Rectal smooth muscle tissue (tissue), 1 donor: ENCODE measurements at regions not wholly inside any gene's neighbourhood (a gene's known extent, or its start where the extent isn't known, plus 50 kb on each side); places are given as distances from the start of the nearest gene placed in this dataset.
A peak's percentile ranks its signal among the peaks of the same experiment; 100 is the strongest.

Source experiments
- H3K27ac ChIP-seq: one replicate; pipeline ENCODE4 v1.7.0; 2013; ENCODE audit warnings: low read depth, low read length, inconsistent platforms
- H3K27me3 ChIP-seq: one replicate; pipeline ENCODE4 v1.7.0; 2013; ENCODE audit warnings: low read length; ENCODE audit not compliant: control insufficient read depth, insufficient read depth
- H3K36me3 ChIP-seq: one replicate; pipeline ENCODE4 v1.7.0; 2013; ENCODE audit warnings: low read length; ENCODE audit not compliant: control insufficient read depth, insufficient read depth
- H3K4me1 ChIP-seq: one replicate; pipeline ENCODE4 v1.7.0; 2013; ENCODE audit warnings: low read length; ENCODE audit not compliant: control insufficient read depth, insufficient read depth
- H3K4me3 ChIP-seq: one replicate; pipeline ENCODE4 v1.7.0; 2013; ENCODE audit warnings: low read length
- H3K9ac ChIP-seq: one replicate; pipeline ENCODE4 v1.7.0; 2013; ENCODE audit warnings: low read length

DNA sequence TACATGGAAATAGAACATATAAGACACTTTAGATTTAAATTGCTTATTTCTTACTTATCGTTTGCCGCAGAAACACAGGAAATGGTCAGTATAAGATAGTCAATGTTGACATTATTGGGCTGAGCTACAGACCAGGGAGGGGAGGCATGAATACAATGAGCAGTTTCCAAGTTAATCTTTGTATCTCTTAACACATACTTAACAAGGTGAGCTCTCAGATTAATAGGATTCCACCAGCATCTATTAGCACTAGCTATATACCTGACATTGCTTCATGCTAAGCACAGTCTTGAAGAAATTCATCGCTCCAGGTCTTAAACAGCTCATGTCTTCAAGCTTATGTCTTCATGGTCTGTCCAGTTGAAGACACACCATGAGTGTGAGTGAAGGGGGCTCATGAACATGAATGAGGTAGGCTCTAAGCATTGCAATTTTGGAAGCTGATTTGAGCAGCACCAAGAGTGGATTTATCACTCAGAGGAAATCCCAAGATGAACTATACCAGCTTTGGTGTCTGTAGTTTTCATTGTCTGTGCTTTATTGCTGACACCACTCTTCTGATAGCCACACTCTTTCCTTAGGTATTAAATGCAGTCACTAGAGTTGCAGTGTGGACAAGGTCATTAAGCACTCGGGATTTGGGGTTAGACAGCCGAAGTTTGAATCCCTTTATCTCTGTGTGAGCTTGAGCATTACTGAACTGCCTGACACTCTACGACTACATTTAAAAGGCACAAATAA, 359.3 kb upstream of the EPHA4 start:
- no peak overlapping the region for H3K4me3 ChIP-seq
- H3K27ac ChIP-seq, result no peak overlapping the region
- no peaks in the 10 kb centered on the region for H3K4me1 ChIP-seq
- H3K9ac ChIP-seq, result no peak overlapping the region
- H3K27me3 ChIP-seq, result no peaks in the 10 kb centered on the region
- H3K36me3 ChIP-seq, result no peaks in the 10 kb centered on the region

DNA sequence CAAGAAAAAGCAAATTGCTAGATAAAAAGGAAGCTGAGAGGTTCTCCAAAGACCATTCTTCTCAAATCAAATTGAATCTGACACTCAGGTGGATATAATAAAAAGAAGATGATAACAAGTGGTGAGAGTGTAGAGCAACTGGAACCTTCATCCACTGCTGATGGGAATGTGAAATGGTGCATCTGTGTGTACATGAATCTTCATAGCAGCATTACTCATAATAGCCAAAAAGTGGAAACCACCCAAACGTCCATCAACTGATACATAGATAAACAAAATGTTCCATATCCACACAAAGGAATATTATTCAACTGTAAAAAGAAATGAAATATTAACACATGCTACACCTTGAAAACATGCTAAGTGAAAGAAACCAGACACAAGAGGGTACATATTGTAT, 357.2 kb upstream of the EPHA4 start:
- H3K27ac ChIP-seq, result no peak overlapping the region
- H3K27me3 ChIP-seq, result no peaks in the 10 kb centered on the region
- no peak overlapping the region for H3K4me3 ChIP-seq
- no peak overlapping the region for H3K9ac ChIP-seq
- H3K4me1 ChIP-seq, result no peaks in the 10 kb centered on the region
- H3K36me3 ChIP-seq, result no peaks in the 10 kb centered on the region

DNA sequence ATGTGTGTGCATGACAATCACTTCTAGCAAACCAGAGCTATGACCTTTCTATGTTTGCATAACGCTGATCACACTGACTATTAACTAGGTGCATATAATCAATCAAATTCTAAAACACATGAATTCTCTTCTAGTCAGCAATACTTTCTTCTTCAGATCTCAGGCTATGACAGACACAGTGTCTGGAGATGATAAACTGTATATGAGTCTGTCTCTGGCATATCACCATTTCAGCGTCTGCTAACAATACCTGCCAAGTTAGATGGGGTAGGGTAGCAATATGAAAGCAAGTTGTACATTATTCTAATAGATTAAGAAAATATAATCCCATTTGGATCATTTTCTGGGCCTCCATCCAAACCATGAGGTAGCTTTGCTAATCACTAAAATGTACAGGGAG, 354.2 kb upstream of the EPHA4 start:
- Histone ChIP-seq H3K27ac (no peak overlapping the region), H3K4me1 (no peaks in the 10 kb centered on the region), H3K4me3 (no peak overlapping the region), H3K27me3 (no peaks in the 10 kb centered on the region), H3K36me3 (no peaks in the 10 kb centered on the region), H3K9ac (no peak overlapping the region)

DNA sequence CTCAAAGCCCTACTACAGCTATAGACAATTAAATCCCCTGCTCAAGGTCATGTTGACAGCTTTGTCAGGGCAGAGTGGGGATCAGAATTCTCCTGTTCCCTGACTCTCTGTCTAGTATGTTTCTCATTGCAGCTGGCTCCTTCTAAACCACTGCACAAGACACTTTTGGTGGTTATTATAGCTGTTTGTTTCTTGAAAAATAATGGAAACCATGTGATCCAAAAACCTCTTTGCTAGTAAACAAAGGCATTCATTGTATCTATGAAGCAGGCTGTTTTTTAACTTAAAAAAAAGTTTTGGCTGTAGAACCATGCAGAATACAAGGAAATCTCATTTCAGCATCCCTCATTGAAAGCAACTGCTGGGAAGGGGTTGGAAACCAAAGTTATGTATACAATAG, 352.5 kb upstream of the EPHA4 start:
- Histone ChIP-seq H3K9ac (no peak overlapping the region), H3K27ac (no peak overlapping the region), H3K4me3 (no peak overlapping the region), H3K36me3 (no peaks in the 10 kb centered on the region), H3K4me1 (no peaks in the 10 kb centered on the region), H3K27me3 (no peaks in the 10 kb centered on the region)

DNA sequence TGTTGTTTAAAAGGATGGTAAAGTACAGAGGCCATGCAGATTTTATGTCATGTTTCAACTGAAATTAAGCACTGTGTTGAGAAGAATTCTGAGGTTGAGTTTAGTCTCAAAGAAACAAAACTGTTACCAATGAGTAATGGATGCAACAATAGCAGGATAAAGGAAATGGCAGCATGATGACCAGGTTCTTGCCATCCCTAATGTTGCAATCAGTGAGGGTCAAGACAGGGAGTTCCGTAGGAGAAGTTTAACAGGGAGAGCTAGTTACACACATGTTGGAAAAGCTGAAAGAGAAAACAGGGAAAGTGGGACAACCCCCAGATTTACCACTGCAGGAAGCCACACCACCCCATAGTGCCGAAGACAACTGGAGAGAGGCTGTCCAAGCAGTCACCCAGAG, 343.8 kb upstream of the EPHA4 start:
- Histone ChIP-seq H3K9ac (no peak overlapping the region), H3K27me3 (no peaks in the 10 kb centered on the region), H3K27ac (no peak overlapping the region), H3K4me1 (peaks cover 9% of the 10 kb centered on the region), H3K36me3 (no peaks in the 10 kb centered on the region), H3K4me3 (no peak overlapping the region)

DNA sequence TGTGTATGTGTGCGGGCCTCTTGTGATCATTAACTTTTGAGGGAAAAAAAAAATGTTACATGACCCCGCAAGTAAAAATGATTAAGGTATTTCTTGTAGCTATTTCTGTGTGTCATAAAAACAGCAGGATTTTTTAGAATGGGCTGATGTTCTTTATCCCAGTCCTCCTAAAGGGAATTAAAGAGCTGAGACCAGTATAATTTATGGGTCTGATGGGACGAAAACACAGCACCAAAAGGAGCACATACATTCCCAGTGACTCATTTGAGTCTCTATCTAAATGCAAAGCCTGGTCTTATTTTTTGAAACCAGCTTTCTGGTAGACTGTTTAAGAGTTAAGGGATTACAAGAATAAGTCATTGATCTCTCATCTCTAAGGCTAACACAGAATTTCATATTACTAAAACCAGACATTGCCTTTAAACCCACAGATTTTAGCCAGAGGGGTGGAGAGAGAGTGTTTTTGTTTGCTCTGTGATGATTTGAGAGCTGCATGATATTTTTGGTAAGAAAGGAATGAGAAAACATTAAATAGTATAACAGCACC, 342.3 kb upstream of the EPHA4 start:
- H3K36me3 ChIP-seq, result no peaks in the 10 kb centered on the region
- H3K4me1 ChIP-seq, result peaks cover 9% of the 10 kb centered on the region
- H3K9ac ChIP-seq, result no peak overlapping the region
- H3K27me3 ChIP-seq, result no peaks in the 10 kb centered on the region
- H3K27ac ChIP-seq, result no peak overlapping the region
- H3K4me3 ChIP-seq, result no peak overlapping the region

DNA sequence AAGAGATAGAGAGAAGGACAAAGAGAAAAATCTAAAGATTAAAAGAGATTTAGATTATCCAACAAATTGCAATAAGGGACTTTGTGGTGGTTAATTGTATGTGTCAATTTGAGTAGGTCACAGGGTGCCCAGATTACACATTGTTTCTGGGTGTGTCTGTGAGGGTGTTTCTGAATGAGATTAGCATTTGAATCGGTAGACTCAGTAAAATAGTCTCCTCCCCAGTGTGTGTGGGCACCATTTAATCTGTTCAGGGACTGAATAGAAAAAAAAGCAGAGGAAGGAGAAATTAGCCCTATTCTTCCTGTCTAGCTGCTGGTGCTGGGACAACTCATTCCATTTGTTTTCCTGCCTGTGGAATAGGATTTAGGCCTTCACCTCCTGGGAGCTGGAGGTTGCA, 339.8 kb upstream of the EPHA4 start:
- Histone ChIP-seq H3K36me3 (no peaks in the 10 kb centered on the region), H3K27ac (no peak overlapping the region), H3K4me3 (no peak overlapping the region), H3K9ac (no peak overlapping the region), H3K4me1 (peaks cover 9% of the 10 kb centered on the region), H3K27me3 (no peaks in the 10 kb centered on the region)

DNA sequence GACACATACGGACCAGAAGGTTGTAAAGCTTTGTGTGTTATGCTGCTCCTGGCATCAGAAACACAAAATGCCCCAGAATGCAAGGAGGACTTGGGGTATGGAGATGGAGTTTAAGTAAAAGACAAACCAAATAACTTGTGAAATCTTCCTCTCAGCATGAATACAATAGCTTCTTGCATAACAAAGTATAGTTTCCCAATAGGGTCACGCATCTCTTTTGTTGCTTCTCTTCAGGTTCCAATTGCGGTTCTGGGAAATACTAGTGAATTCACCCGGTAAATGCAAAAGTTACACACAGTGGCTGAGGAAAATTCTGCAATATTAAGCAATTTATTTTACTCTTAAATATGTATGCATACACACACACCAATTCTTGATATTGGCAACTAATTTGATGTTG, 339.2 kb upstream of the EPHA4 start:
- no peaks in the 10 kb centered on the region for H3K36me3 ChIP-seq
- H3K27me3 ChIP-seq, result no peaks in the 10 kb centered on the region
- no peak overlapping the region for H3K4me3 ChIP-seq
- H3K27ac ChIP-seq, result no peak overlapping the region
- H3K4me1 ChIP-seq, result peaks cover 9% of the 10 kb centered on the region
- no peak overlapping the region for H3K9ac ChIP-seq

DNA sequence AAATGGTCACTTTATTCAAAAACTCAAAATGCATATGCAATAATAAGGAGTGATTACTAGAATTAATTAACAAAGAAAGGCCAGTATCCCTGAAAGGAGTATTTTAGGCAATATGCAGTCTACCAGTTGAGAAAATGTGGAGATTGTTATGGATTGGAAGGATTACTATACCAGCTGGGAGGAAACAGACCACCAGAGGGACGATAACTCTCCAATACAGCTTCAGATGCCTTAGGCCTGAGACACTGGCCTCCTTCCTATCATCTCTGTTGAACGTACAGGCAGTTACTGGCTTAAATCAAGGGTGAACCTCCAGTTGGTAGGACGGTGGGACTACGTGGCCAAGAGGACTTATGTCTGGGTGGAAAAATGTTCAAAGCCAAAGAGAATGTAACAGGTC, 336.4 kb upstream of the EPHA4 start:
- H3K36me3 ChIP-seq, result no peaks in the 10 kb centered on the region
- H3K27me3 ChIP-seq, result no peaks in the 10 kb centered on the region
- no peak overlapping the region for H3K9ac ChIP-seq
- no peaks in the 10 kb centered on the region for H3K4me1 ChIP-seq
- no peak overlapping the region for H3K4me3 ChIP-seq
- H3K27ac ChIP-seq, result no peak overlapping the region

DNA sequence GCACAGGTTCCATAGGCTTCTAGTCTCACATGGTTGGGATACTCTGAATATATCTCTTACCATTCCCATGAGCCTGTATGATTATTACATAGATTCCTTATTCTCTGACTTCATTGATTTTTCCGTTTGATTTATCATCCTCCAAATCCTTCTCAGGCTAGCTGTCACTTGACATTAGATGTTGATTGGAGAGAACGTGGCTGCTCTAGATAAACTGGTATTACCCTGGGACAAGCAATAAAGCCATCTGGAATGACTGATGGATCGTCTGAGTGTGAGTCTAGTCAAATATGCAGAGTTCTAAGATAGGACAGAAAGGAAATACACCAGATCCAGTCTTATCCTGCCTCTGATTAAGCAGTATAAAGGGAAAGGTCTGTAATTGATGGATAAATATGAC, 325.6 kb upstream of the EPHA4 start:
- Histone ChIP-seq H3K9ac (no peak overlapping the region), H3K27ac (no peak overlapping the region), H3K4me3 (no peak overlapping the region), H3K27me3 (no peaks in the 10 kb centered on the region), H3K4me1 (peaks cover 6% of the 10 kb centered on the region), H3K36me3 (no peaks in the 10 kb centered on the region)

DNA sequence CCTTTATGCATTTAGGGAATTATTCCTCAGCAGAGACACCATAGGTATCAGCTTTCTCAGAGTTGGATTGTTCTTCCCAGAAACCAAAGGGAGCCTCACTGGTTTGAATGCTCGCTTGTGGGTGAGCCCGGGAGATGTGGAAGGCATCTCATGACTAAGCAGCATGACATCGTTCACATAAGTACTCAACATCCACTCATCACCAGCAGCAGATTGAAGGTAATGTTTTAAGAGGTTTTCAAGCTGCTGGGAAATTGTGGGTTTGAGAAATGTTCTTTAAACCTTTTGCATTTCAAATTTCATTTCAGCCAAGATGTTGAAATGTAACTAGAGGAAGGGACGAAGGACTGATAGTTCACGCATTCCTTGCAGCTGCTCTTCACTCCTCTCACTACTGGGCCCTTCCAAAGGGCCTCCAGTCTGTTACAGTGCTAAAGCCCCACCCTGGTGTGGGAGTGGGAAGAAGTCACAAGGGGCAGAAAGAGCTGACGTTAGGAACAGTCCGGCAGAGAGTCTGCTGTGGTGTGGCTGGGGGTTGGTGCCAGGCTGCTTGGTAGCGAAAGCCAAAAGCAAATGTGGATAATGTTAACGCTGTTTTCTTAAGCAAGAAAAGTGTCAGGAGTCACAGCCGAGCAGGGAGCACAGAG, 324.5 kb upstream of the EPHA4 start:
- Histone ChIP-seq H3K27ac (peak overlapping the region; percentile 74), H3K36me3 (no peaks in the 10 kb centered on the region), H3K9ac (no peak overlapping the region), H3K4me3 (no peak overlapping the region), H3K27me3 (no peaks in the 10 kb centered on the region), H3K4me1 (peaks cover 6% of the 10 kb centered on the region)

DNA sequence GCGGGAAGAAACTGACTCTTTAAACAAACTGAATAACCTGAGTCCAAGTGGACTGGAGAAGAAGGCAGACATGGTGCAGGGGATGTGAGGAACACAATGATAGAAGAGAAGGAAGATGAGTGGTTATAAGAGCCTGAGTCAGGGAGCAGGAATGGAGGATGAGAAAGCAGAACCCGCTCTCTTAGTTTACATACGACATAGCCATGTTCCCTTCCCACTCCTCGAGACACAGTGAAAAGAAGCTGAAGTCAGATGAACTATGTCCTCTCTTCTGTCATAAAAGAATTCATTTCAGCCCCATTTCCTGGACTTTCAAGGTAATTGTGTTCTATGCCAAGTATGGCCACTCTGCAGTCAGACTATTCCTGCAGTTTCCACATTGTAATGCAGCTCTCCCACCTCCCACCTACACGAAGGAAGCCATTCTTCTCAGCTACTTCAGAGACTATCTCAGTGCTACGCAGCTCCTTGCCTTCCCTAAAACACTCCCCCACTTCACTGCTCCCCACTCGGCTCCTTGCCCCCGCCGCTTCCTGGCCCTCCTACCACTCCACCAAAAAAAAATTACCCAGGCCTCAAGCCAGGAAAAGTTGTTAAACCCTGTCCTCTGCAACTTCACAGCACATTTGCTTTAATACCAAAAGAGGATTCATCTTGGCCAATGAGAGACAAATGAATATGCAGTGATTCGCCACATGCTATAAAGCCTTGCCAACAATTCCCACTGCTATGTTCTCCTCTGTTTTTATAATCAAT, 323.4 kb upstream of the EPHA4 start:
- Histone ChIP-seq H3K9ac (no peak overlapping the region), H3K27ac (peak overlapping the region; percentile 74), H3K4me3 (no peak overlapping the region), H3K36me3 (no peaks in the 10 kb centered on the region), H3K4me1 (peaks cover 6% of the 10 kb centered on the region), H3K27me3 (no peaks in the 10 kb centered on the region)
